Body of pancreas (tissue), 4 donors: ENCODE measurements at regions not wholly inside any gene's neighbourhood (a gene's known extent, or its start where the extent isn't known, plus 50 kb on each side); places are given as distances from the start of the nearest gene placed in this dataset.

ENCODE experiments used
- POLR2A ChIP-seq, 3 donors: fragments of 450-650 bp; IDR thresholded peaks; one replicate each; pipeline ENCODE4 v1.6.1; 2016; ENCODE audit warnings: antibody characterized with exemption in 3 of 3, mild to moderate bottlenecking in 2 of 3
- TF ChIP-seq, protein P1 (sequence below), 7 experiments: fragments of 450-650 bp in 4 of 7; fragments of 200-600 bp in 3 of 7; sonication (generic) in 3 of 7; IDR thresholded peaks; one replicate each; pipeline ENCODE4 v1.5.1; 2016 to 2019; ENCODE audit warnings: antibody characterized with exemption in 7 of 7

DNA sequence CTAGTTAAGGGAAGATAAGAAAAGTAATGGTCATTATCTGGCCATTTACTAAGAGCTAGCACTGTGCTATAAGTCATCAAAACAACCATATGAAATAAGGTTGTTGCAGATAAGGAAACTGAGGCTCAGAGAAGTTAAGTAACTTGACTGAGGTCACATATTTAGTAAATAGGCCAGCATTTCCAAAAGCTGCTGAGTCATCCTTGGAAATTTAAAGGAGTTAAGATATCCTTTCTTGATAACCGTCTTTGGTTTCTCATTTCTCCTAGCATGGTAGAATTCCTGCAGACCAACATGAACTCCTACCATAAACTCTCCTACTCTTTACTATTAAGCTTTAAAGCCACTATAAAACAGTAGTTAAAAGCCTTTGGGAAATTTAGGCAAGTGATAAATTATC, 85.0 kb upstream of the PDZRN3 start:
- TF ChIP-seq, protein P1, sequence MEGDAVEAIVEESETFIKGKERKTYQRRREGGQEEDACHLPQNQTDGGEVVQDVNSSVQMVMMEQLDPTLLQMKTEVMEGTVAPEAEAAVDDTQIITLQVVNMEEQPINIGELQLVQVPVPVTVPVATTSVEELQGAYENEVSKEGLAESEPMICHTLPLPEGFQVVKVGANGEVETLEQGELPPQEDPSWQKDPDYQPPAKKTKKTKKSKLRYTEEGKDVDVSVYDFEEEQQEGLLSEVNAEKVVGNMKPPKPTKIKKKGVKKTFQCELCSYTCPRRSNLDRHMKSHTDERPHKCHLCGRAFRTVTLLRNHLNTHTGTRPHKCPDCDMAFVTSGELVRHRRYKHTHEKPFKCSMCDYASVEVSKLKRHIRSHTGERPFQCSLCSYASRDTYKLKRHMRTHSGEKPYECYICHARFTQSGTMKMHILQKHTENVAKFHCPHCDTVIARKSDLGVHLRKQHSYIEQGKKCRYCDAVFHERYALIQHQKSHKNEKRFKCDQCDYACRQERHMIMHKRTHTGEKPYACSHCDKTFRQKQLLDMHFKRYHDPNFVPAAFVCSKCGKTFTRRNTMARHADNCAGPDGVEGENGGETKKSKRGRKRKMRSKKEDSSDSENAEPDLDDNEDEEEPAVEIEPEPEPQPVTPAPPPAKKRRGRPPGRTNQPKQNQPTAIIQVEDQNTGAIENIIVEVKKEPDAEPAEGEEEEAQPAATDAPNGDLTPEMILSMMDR (IDR thresholded peaks at IDR 0.05), result no peak
- no peak for TF ChIP-seq POLR2A (IDR thresholded peaks at IDR 0.05)
